CD14-positive monocyte (primary cell): ENCODE measurements at regions not wholly inside any gene's neighbourhood (a gene's known extent, or its start where the extent isn't known, plus 50 kb on each side); places are given as distances from the start of the nearest gene placed in this dataset.

Experiments used
- DNase-seq, 3 donors: peaks; one replicate each; pipeline ENCODE4 v3.0.0-alpha.2; 2011 to 2022
- H2AFZ ChIP-seq: 2 replicates; pipeline ENCODE4 v1.6.0; 2012; ENCODE audit warnings: mild to moderate bottlenecking, low read depth, low read length, inconsistent platforms; ENCODE audit not compliant: insufficient read depth, poor library complexity, severe bottlenecking
- H3K27ac ChIP-seq, 2 donors: 1 replicate in 1 of 2; 2 replicates in 1 of 2; pipeline ENCODE4 v1.5.1; 2012 to 2013; ENCODE audit warnings: low read length in 2 of 2, control low read depth in 1 of 2, inconsistent platforms in 1 of 2, low read depth in 1 of 2, mild to moderate bottlenecking in 1 of 2
- H3K27me3 ChIP-seq, 2 donors: one replicate each; pipeline versions ENCODE4 v1.6.0 to v1.6.1; 2011 to 2013; ENCODE audit warnings: low read length in 2 of 2; ENCODE audit not compliant: control insufficient read depth in 2 of 2, insufficient read depth in 2 of 2
- H3K36me3 ChIP-seq, 2 donors: replicated peaks in 1 of 2; 1 replicate in 1 of 2; 2 replicates in 1 of 2; pipeline versions ENCODE4 v1.5.1 to v1.6.1; 2012 to 2013; ENCODE audit warnings: low read length in 2 of 2, control low read depth in 1 of 2, inconsistent platforms in 1 of 2, mild to moderate bottlenecking in 1 of 2; ENCODE audit not compliant: insufficient read depth in 2 of 2, control insufficient read depth in 1 of 2
- H3K4me1 ChIP-seq, 2 donors: 1 replicate in 1 of 2; 2 replicates in 1 of 2; pipeline versions ENCODE4 v1.5.1 to v1.6.1; 2012 to 2013; ENCODE audit warnings: low read length in 2 of 2, control low read depth in 1 of 2, inconsistent platforms in 1 of 2, mild to moderate bottlenecking in 1 of 2, moderate library complexity in 1 of 2; ENCODE audit not compliant: insufficient read depth in 2 of 2, control insufficient read depth in 1 of 2
- H3K4me2 ChIP-seq: replicated peaks from 2 replicates; pipeline ENCODE3; 2012; ENCODE audit warnings: low read length, moderate library complexity, mild to moderate bottlenecking; ENCODE audit not compliant: poor library complexity, severe bottlenecking; ENCODE audit errors: extremely low read depth
- H3K4me3 ChIP-seq, 3 experiments: fragments of 200-600 bp in 1 of 3; sonication (generic) in 1 of 3; replicated peaks in 1 of 3; 1 replicate in 2 of 3; 2 replicates in 1 of 3; pipeline ENCODE4 v1.5.1; 2011 to 2013; ENCODE audit warnings: low read length in 3 of 3, mild to moderate bottlenecking in 3 of 3, control low read depth in 2 of 3, low read depth in 2 of 3, inconsistent platforms in 1 of 3, moderate library complexity in 1 of 3
- H3K79me2 ChIP-seq: 2 replicates; pipeline ENCODE4 v1.6.0; 2012; ENCODE audit warnings: mild to moderate bottlenecking, control low read depth, inconsistent platforms, low read length, moderate library complexity; ENCODE audit not compliant: insufficient read depth
- H3K9ac ChIP-seq: 2 replicates; pipeline ENCODE4 v1.6.0; 2017; ENCODE audit warnings: low read length, mild to moderate bottlenecking; ENCODE audit not compliant: insufficient read depth, poor library complexity, severe bottlenecking
- H3K9me3 ChIP-seq, 2 donors: replicated peaks in 1 of 2; 1 replicate in 1 of 2; 2 replicates in 1 of 2; pipeline versions ENCODE4 v1.5.1 to v1.6.1; 2012 to 2013; ENCODE audit warnings: low read length in 2 of 2, control low read depth in 1 of 2; ENCODE audit not compliant: control insufficient read depth in 1 of 2, insufficient read depth in 1 of 2
- H4K20me1 ChIP-seq: 2 replicates; pipeline ENCODE4 v1.6.0; 2012; ENCODE audit warnings: mild to moderate bottlenecking, low read length, control low read depth, moderate library complexity; ENCODE audit not compliant: insufficient read depth
- H3K27ac Mint-ChIP-seq, 7 donors: one replicate each; pipeline ENCODE4 v1.8.0; 2020; ENCODE audit warnings: mild to moderate bottlenecking in 7 of 7, mixed read lengths in 7 of 7, moderate library complexity in 6 of 7, inconsistent platforms in 2 of 7
- H3K27me3 Mint-ChIP-seq, 3 donors: one replicate each; pipeline ENCODE4 v1.8.0; 2021 to 2022; ENCODE audit warnings: low read depth in 3 of 3, mild to moderate bottlenecking in 3 of 3, mixed read lengths in 3 of 3, moderate library complexity in 3 of 3, inconsistent platforms in 1 of 3
- H3K36me3 Mint-ChIP-seq, 2 donors: one replicate each; pipeline ENCODE4 v1.8.0; 2020; ENCODE audit warnings: mixed read lengths in 2 of 2, inconsistent platforms in 1 of 2, mild to moderate bottlenecking in 1 of 2
- H3K4me1 Mint-ChIP-seq: one replicate; pipeline ENCODE4 v1.8.0; 2020; ENCODE audit warnings: mild to moderate bottlenecking, mixed read lengths
- H3K4me3 Mint-ChIP-seq, 2 donors: one replicate each; pipeline ENCODE4 v1.8.0; 2020; ENCODE audit warnings: mild to moderate bottlenecking in 2 of 2, mixed read lengths in 2 of 2, moderate library complexity in 1 of 2
- H3K9me3 Mint-ChIP-seq, 7 donors: one replicate each; pipeline ENCODE4 v1.8.0; 2020 to 2022; ENCODE audit warnings: mixed read lengths in 7 of 7, mild to moderate bottlenecking in 6 of 7, moderate library complexity in 6 of 7, inconsistent platforms in 2 of 7
- CTCF ChIP-seq: fragments of 200-600 bp; IDR thresholded peaks from one replicate; pipeline ENCODE4 v1.8.0; 2022; ENCODE audit warnings: antibody characterized with exemption, mild to moderate bottlenecking
- WGBS: methylation state at CpG from one replicate; pipeline ENCODE4 v1.1.5; 2013; ENCODE audit warnings: missing lambda C conversion rate; ENCODE audit not compliant: insufficient coverage; 5-methylcytosine and 5-hydroxymethylcytosine counted together
- intact Hi-C, 2 donors: fragments of 100-400 bp; cut with micrococcal nuclease; formaldehyde crosslinking; loops; one replicate each; pipeline versions ENCODE4 v1.15.0 to v1.15.1; 2023

- TF ChIP-seq CTCF, result no peak
- no peaks in the 10 kb centered on the region for H3K9me3 ChIP-seq
- H3K27ac ChIP-seq, result no peak overlapping the region
- H2AFZ ChIP-seq, result no peak overlapping the region
- intact Hi-C loops, result no loop called here
- H3K9ac ChIP-seq, result no peak overlapping the region
- H3K4me1 ChIP-seq, result no peaks in the 10 kb centered on the region
- no peak overlapping the region for H3K4me3 ChIP-seq
- Mint-ChIP-seq H3K4me1 (no peaks in the 10 kb centered on the region), H3K27ac (no peak overlapping the region), H3K4me3 (no peak overlapping the region), H3K36me3 (no peaks in the 10 kb centered on the region), H3K9me3 (no peaks in the 10 kb centered on the region), H3K27me3 (peaks cover 0 to 3% (median 0%) of the 10 kb centered on the region in 3 donors)
- no peaks in the 10 kb centered on the region for H3K79me2 ChIP-seq
- H3K36me3 ChIP-seq, result no peaks in the 10 kb centered on the region
- no peak for DNase-seq
- H3K27me3 ChIP-seq, result no peaks in the 10 kb centered on the region
- H4K20me1 ChIP-seq, result no peaks in the 10 kb centered on the region
- no peak overlapping the region for H3K4me2 ChIP-seq
Observed at GRCh38 chr1:222331765-222332164, 216.1 kb downstream of the HHIPL2 start.

GRCh38 chr1:222331340-222331739, 216.6 kb downstream of the HHIPL2 start:
- no peak for TF ChIP-seq CTCF
- H3K36me3 Mint-ChIP-seq, result no peaks in the 10 kb centered on the region
- H3K4me2 ChIP-seq, result no peak overlapping the region

More at GRCh38 chr1:222331340-222331739, 216.6 kb downstream of the HHIPL2 start:
- Histone ChIP-seq H3K9ac (no peak overlapping the region), H3K79me2 (no peaks in the 10 kb centered on the region), H3K27me3 (no peaks in the 10 kb centered on the region), H4K20me1 (no peaks in the 10 kb centered on the region), H2AFZ (no peak overlapping the region), H3K4me3 (no peak overlapping the region), H3K36me3 (no peaks in the 10 kb centered on the region), H3K27ac (no peak overlapping the region), H3K9me3 (no peaks in the 10 kb centered on the region), H3K4me1 (no peaks in the 10 kb centered on the region)
- H3K27ac Mint-ChIP-seq, result no peak overlapping the region
- H3K4me1 Mint-ChIP-seq, result no peaks in the 10 kb centered on the region
- intact Hi-C loops, result no loop called here
- DNase-seq, result no peak
- H3K9me3 Mint-ChIP-seq, result no peaks in the 10 kb centered on the region
- H3K4me3 Mint-ChIP-seq, result no peak overlapping the region
- 86% methylated on average over 1 of the region's 1 CpG for WGBS
- peaks cover 0 to 3% (median 0%) of the 10 kb centered on the region in 3 donors for H3K27me3 Mint-ChIP-seq
